IMR-90 (cell line): ENCODE measurements at regions not wholly inside any gene's neighbourhood (a gene's known extent, or its start where the extent isn't known, plus 50 kb on each side); places are given as distances from the start of the nearest gene placed in this dataset.

ENCODE experiments used
- BHLHE40 ChIP-seq: fragments of 150-350 bp; IDR thresholded peaks from 2 replicates; pipeline ENCODE4 v1.6.1; 2016; ENCODE audit warnings: mild to moderate bottlenecking, low read depth, low read length
- CEBPB ChIP-seq: IDR thresholded peaks from 2 replicates; pipeline ENCODE4 v1.6.1; 2012; ENCODE audit warnings: low read depth, low read length, improper control_type of control experiment
- CTCF ChIP-seq: conservative IDR thresholded peaks from 2 replicates; pipeline ENCODE4 v1.5.1; 2012; ENCODE audit warnings: mild to moderate bottlenecking, low read depth, low read length, improper control_type of control experiment
- ELK1 ChIP-seq: fragments of 150-350 bp; IDR thresholded peaks from 2 replicates; pipeline ENCODE4 v1.6.1; 2016; ENCODE audit warnings: low read depth, mild to moderate bottlenecking, low read length, moderate library complexity, borderline replicate concordance
- FOS ChIP-seq: fragments of 150-350 bp; IDR thresholded peaks from 2 replicates; pipeline ENCODE4 v1.6.1; 2016; ENCODE audit warnings: low read depth, low read length
- MAFK ChIP-seq: IDR thresholded peaks from 2 replicates; pipeline ENCODE4 v1.6.1; 2012; ENCODE audit warnings: low read depth, low read length, improper control_type of control experiment
- MAZ ChIP-seq: IDR thresholded peaks from 2 replicates; pipeline ENCODE4 v1.6.1; 2012; ENCODE audit warnings: low read depth, mild to moderate bottlenecking, low read length, improper control_type of control experiment, moderate library complexity, borderline replicate concordance
- MXI1 ChIP-seq: IDR thresholded peaks from 2 replicates; pipeline ENCODE4 v1.6.1; 2012; ENCODE audit warnings: low read depth, mild to moderate bottlenecking, low read length, moderate library complexity, borderline replicate concordance
- POLR2A ChIP-seq: IDR thresholded peaks from 2 replicates; pipeline ENCODE4 v1.6.1; 2012; ENCODE audit warnings: mild to moderate bottlenecking, low read depth, low read length
- RAD21 ChIP-seq: IDR thresholded peaks from 2 replicates; pipeline ENCODE4 v1.6.1; 2012; ENCODE audit warnings: low read length, improper control_type of control experiment
- SMC3 ChIP-seq: fragments of 150-350 bp; IDR thresholded peaks from 2 replicates; pipeline ENCODE4 v1.6.1; 2016; ENCODE audit warnings: low read depth, mild to moderate bottlenecking, antibody characterized with exemption, low read length, moderate library complexity
- USF2 ChIP-seq: fragments of 150-350 bp; IDR thresholded peaks from 2 replicates; pipeline ENCODE4 v1.6.1; 2017; ENCODE audit warnings: mild to moderate bottlenecking, antibody characterized with exemption, low read length, low read depth

- no peak for TF ChIP-seq CTCF
- TF ChIP-seq MAFK: no peak
- TF ChIP-seq POLR2A: no peak
- no peak for TF ChIP-seq CEBPB
- no peak for TF ChIP-seq MAZ
- no peak for TF ChIP-seq RAD21
- no peak for TF ChIP-seq ELK1
- TF ChIP-seq BHLHE40: no peak
- no peak for TF ChIP-seq MXI1
- TF ChIP-seq FOS: no peak
- no peak for TF ChIP-seq USF2
- no peak for TF ChIP-seq SMC3
Measured at GRCh38 chr2:234869969-234870368, 81.8 kb upstream of the SH3BP4 start.
